ENCODE measurements at regions not wholly inside any gene's neighbourhood (a gene's known extent, or its start where the extent isn't known, plus 50 kb on each side); places are given as distances from the start of the nearest gene placed in this dataset.

GRCh38 chr10:124166431-124167125 lies 73.2 kb upstream of the CHST15 start:
- no peak for TF ChIP-seq CTCF (conservative IDR thresholded peaks at IDR 0.05)
- no peak overlapping the region for H3K18ac ChIP-seq (ENCODE audit: insufficient read length, low read depth, low read length)

More at GRCh38 chr10:124166431-124167125, 73.2 kb upstream of the CHST15 start:
- Histone ChIP-seq H2BK15ac (ENCODE audit: low read depth, low read length) (no peak overlapping the region), H3K23ac (ENCODE audit: insufficient read length, low read depth, low read length) (no peak overlapping the region), H4K8ac (replicated peaks; ENCODE audit: insufficient read length, low read depth, low read length) (no peak overlapping the region), H2BK20ac (ENCODE audit: low read depth, low read length, poor library complexity, severe bottlenecking) (no peak overlapping the region), H3K27me3 (ENCODE audit: insufficient read depth, low read length) (no peaks in the 10 kb centered on the region), H3K23me2 (ENCODE audit: insufficient read length, low read depth, low read length, poor library complexity, severe bottlenecking) (no peaks in the 10 kb centered on the region), H4K91ac (ENCODE audit: insufficient read length, low read depth, low read length) (no peak overlapping the region), H3K9ac (ENCODE audit: extremely low read depth, insufficient read length, low read length) (no peak overlapping the region), H3K4me2 (ENCODE audit: insufficient read depth, insufficient read length, low read length) (no peak overlapping the region), H3K9me3 (ENCODE audit: control insufficient read depth, low read depth, low read length) (no peaks in the 10 kb centered on the region), H4K5ac (ENCODE audit: insufficient read length, low read depth, low read length) (no peak overlapping the region), H2BK120ac (ENCODE audit: low read depth, low read length, poor library complexity, severe bottlenecking) (no peak overlapping the region), H3K27ac (ENCODE audit: insufficient read length, low read depth, low read length) (no peak overlapping the region), H2AFZ (ENCODE audit: low read length) (no peak overlapping the region), H2AK5ac (ENCODE audit: insufficient read length, low read length) (no peak overlapping the region), H2BK5ac (ENCODE audit: insufficient read length, low read length) (no peak overlapping the region), H3K4ac (ENCODE audit: low read depth, low read length) (no peak overlapping the region), H3K4me1 (ENCODE audit: insufficient read depth, low read length) (no peaks in the 10 kb centered on the region), H3K56ac (ENCODE audit: insufficient read length, low read depth, low read length) (no peak overlapping the region), H3K14ac (ENCODE audit: insufficient read depth, low read length) (no peak overlapping the region), H3K79me1 (ENCODE audit: insufficient read depth, low read depth, low read length, poor library complexity, severe bottlenecking) (no peaks in the 10 kb centered on the region), H4K20me1 (ENCODE audit: control insufficient read depth, insufficient read depth, insufficient read length) (no peaks in the 10 kb centered on the region), H2BK12ac (ENCODE audit: insufficient read length, low read depth, low read length) (no peak overlapping the region), H3K79me2 (ENCODE audit: insufficient read depth, low read length) (no peaks in the 10 kb centered on the region), H3T11ph (ENCODE audit: low read length) (no peak overlapping the region)
- no CpG with 5 or more reads among the region's 20 CpGs for WGBS (ENCODE audit: extremely low coverage, insufficient read length, low lambda C conversion rate)
- Mint-ChIP-seq H3K27me3 (ENCODE audit: low read depth) (peaks cover 8% of the 10 kb centered on the region), H3K27ac (no peak overlapping the region), H3K4me1 (no peaks in the 10 kb centered on the region), H3K36me3 (ENCODE audit: insufficient read depth in 1 of 3, low read depth in 3 of 3) (peaks cover 0 to 2% (median 0%) of the 10 kb centered on the region in 3 experiments; a peak in 2 of 7 replicates), H3K4me3 (no peak overlapping the region), H3K9me3 (peaks cover 0 to 2% of the 10 kb centered on the region in 2 experiments; a peak in 2 of 5 replicates)
- DNase-seq, result no peak
